ENCODE measurements at regions not wholly inside any gene's neighbourhood (a gene's known extent, or its start where the extent isn't known, plus 50 kb on each side); places are given as distances from the start of the nearest gene placed in this dataset.

GRCh38 chr1:96488777-96489176, 232.8 kb upstream of the PTBP2 start:
- in situ Hi-C loops (cut with MboI; ENCODE audit: low pct_unique_long_range_greater_than_20kb in 2 of 9, low sequenced_read_pairs in 9 of 9, unreplicated experiment in 9 of 9): no loop called here
- WGBS, 10 experiments: 23 to 100% (median 61%) methylated on average over 1 to 2 of the region's 2 CpGs
- no peak overlapping the region for H3K27ac ChIP-seq
- no peak for ATAC-seq (replicated peaks in 6 of 8)
- H3K4me3 ChIP-seq: no peak overlapping the region
- H3K4me1 ChIP-seq (replicated peaks in 1 of 2): peaks cover 16% of the 10 kb centered on the region in 2 donors

GRCh38 chr1:96492236-96492635, 229.3 kb upstream of the PTBP2 start:
- Histone ChIP-seq H3K4me1 (replicated peaks in 1 of 2) (peaks cover 11 to 13% of the 10 kb centered on the region in 2 donors), H3K4me3 (no peak overlapping the region), H3K27ac (no peak overlapping the region)
- in situ Hi-C loops (cut with MboI; ENCODE audit: low pct_unique_long_range_greater_than_20kb in 2 of 9, low sequenced_read_pairs in 9 of 9, unreplicated experiment in 9 of 9): no loop called here
- peak in 2 of 8 experiments; percentile 52 to 69 for ATAC-seq (replicated peaks in 6 of 8)
- 50 to 83% (median 73%) methylated on average over 1 to 4 of the region's 4 CpGs; no CpG with 5 or more reads in 2 of the 10 experiments for WGBS, 10 experiments

GRCh38 chr1:96498744-96499340, 222.7 kb upstream of the PTBP2 start:
- ATAC-seq (replicated peaks in 6 of 8): no peak
- in situ Hi-C loops (cut with MboI; ENCODE audit: low pct_unique_long_range_greater_than_20kb in 2 of 9, low sequenced_read_pairs in 9 of 9, unreplicated experiment in 9 of 9): no loop called here
- 74 to 100% (median 88%) methylated on average over 1 to 5 of the region's 5 CpGs for WGBS, 10 experiments

GRCh38 chr1:96508233-96508632, 213.4 kb upstream of the PTBP2 start:
- Histone ChIP-seq H3K4me1 (replicated peaks in 1 of 2) (no peaks in the 10 kb centered on the region), H3K27ac (no peak overlapping the region), H3K4me3 (no peak overlapping the region)
- peak in 1 of 8 experiments; percentile 40 for ATAC-seq (replicated peaks in 6 of 8)
- in situ Hi-C loops (cut with MboI; ENCODE audit: low pct_unique_long_range_greater_than_20kb in 2 of 9, low sequenced_read_pairs in 9 of 9, unreplicated experiment in 9 of 9): no loop called here
- WGBS, 10 experiments: 0 to 95% (median 87%) methylated on average over 1 to 4 of the region's 4 CpGs; no CpG with 5 or more reads in 1 of the 10 experiments

More at GRCh38 chr1:96498744-96499340, 222.7 kb upstream of the PTBP2 start:
- Histone ChIP-seq H3K27ac (no peak overlapping the region), H3K4me3 (no peak overlapping the region), H3K4me1 (replicated peaks in 1 of 2) (no peaks in the 10 kb centered on the region)

GRCh38 chr1:96509339-96509738, 212.2 kb upstream of the PTBP2 start:
- in situ Hi-C loops (cut with MboI; ENCODE audit: low pct_unique_long_range_greater_than_20kb in 2 of 9, low sequenced_read_pairs in 9 of 9, unreplicated experiment in 9 of 9): no loop called here

GRCh38 chr1:96509951-96510350, 211.6 kb upstream of the PTBP2 start:
- H3K4me3 ChIP-seq: no peak overlapping the region
- ATAC-seq (replicated peaks in 6 of 8): peak in 1 of 8 experiments; percentile 17
- H3K4me1 ChIP-seq (replicated peaks in 1 of 2): no peaks in the 10 kb centered on the region
- WGBS, 10 experiments: 40 to 100% (median 86%) methylated on average over 1 to 2 of the region's 2 CpGs; no CpG with 5 or more reads in 4 of the 10 experiments
- in situ Hi-C loops (cut with MboI; ENCODE audit: low pct_unique_long_range_greater_than_20kb in 2 of 9, low sequenced_read_pairs in 9 of 9, unreplicated experiment in 9 of 9): no loop called here
- H3K27ac ChIP-seq: no peak overlapping the region

More at GRCh38 chr1:96509339-96509738, 212.2 kb upstream of the PTBP2 start:
- 38 to 100% (median 86%) methylated on average over 1 of the region's 1 CpG; no CpG with 5 or more reads in 1 of the 10 experiments for WGBS, 10 experiments
- no peak overlapping the region for H3K27ac ChIP-seq
- no peaks in the 10 kb centered on the region for H3K4me1 ChIP-seq (replicated peaks in 1 of 2)
- no peak overlapping the region for H3K4me3 ChIP-seq
- ATAC-seq (replicated peaks in 6 of 8): peak in 1 of 8 experiments; percentile 54

GRCh38 chr1:96510391-96510790, 211.2 kb upstream of the PTBP2 start:
- in situ Hi-C loops (cut with MboI; ENCODE audit: low pct_unique_long_range_greater_than_20kb in 2 of 9, low sequenced_read_pairs in 9 of 9, unreplicated experiment in 9 of 9): no loop called here
- no peak overlapping the region for H3K27ac ChIP-seq
- no peak overlapping the region for H3K4me3 ChIP-seq
- WGBS, 10 experiments: 47 to 100% (median 92%) methylated on average over 1 to 3 of the region's 3 CpGs
- no peaks in the 10 kb centered on the region for H3K4me1 ChIP-seq (replicated peaks in 1 of 2)
- ATAC-seq (replicated peaks in 6 of 8): no peak

- H3K4me3 ChIP-seq: no peak overlapping the region
- no peaks in the 10 kb centered on the region for H3K4me1 ChIP-seq (replicated peaks in 1 of 2)
- in situ Hi-C loops (cut with MboI; ENCODE audit: low pct_unique_long_range_greater_than_20kb in 2 of 9, low sequenced_read_pairs in 9 of 9, unreplicated experiment in 9 of 9): no loop called here
- no peak for ATAC-seq (replicated peaks in 6 of 8)
- no peak overlapping the region for H3K27ac ChIP-seq
- WGBS, 10 experiments: 50 to 100% (median 94%) methylated on average over 1 to 3 of the region's 3 CpGs; no CpG with 5 or more reads in 1 of the 10 experiments
These were observed 210.7 kb upstream of the PTBP2 start for GRCh38 chr1:96510911-96511310.

GRCh38 chr1:96513136-96513535, 208.4 kb upstream of the PTBP2 start:
- WGBS, 10 experiments: 0 to 89% (median 78%) methylated on average over 1 of the region's 1 CpG; no CpG with 5 or more reads in 5 of the 10 experiments
- in situ Hi-C loops (cut with MboI; ENCODE audit: low pct_unique_long_range_greater_than_20kb in 2 of 9, low sequenced_read_pairs in 9 of 9, unreplicated experiment in 9 of 9): no loop called here
- no peaks in the 10 kb centered on the region for H3K4me1 ChIP-seq (replicated peaks in 1 of 2)
- no peak overlapping the region for H3K4me3 ChIP-seq
- no peak overlapping the region for H3K27ac ChIP-seq
- peak in 1 of 8 experiments; percentile 43 for ATAC-seq (replicated peaks in 6 of 8)

GRCh38 chr1:96515430-96515829, 206.2 kb upstream of the PTBP2 start:
- no peak overlapping the region for H3K27ac ChIP-seq
- H3K4me1 ChIP-seq (replicated peaks in 1 of 2): peaks cover 7 to 9% of the 10 kb centered on the region in 2 donors
- 80 to 100% (median 97%) methylated on average over 1 to 3 of the region's 3 CpGs; no CpG with 5 or more reads in 4 of the 10 experiments for WGBS, 10 experiments
- no peak overlapping the region for H3K4me3 ChIP-seq
- in situ Hi-C loops (cut with MboI; ENCODE audit: low pct_unique_long_range_greater_than_20kb in 2 of 9, low sequenced_read_pairs in 9 of 9, unreplicated experiment in 9 of 9): no loop called here
- no peak for ATAC-seq (replicated peaks in 6 of 8)

- no peak for ATAC-seq (replicated peaks in 6 of 8)
- WGBS, 10 experiments: 80 to 100% (median 100%) methylated on average over 1 of the region's 1 CpG; no CpG with 5 or more reads in 3 of the 10 experiments
These were observed 205.7 kb upstream of the PTBP2 start for GRCh38 chr1:96515925-96516324.

GRCh38 chr1:96519851-96520578, 201.6 kb upstream of the PTBP2 start:
- in situ Hi-C loops (cut with MboI; ENCODE audit: low pct_unique_long_range_greater_than_20kb in 2 of 9, low sequenced_read_pairs in 9 of 9, unreplicated experiment in 9 of 9): no loop called here
- peaks cover 22 to 27% of the 10 kb centered on the region in 2 donors for H3K4me1 ChIP-seq (replicated peaks in 1 of 2)
- ATAC-seq (replicated peaks in 6 of 8): peak in 2 of 8 experiments; percentile 45 to 65
- WGBS, 10 experiments: 40 to 71% (median 55%) methylated on average over 2 to 9 of the region's 9 CpGs
- no peak overlapping the region for H3K4me3 ChIP-seq
- no peak overlapping the region for H3K27ac ChIP-seq

More at GRCh38 chr1:96515925-96516324, 205.7 kb upstream of the PTBP2 start:
- in situ Hi-C loops (cut with MboI; ENCODE audit: low pct_unique_long_range_greater_than_20kb in 2 of 9, low sequenced_read_pairs in 9 of 9, unreplicated experiment in 9 of 9): no loop called here
- Histone ChIP-seq H3K4me1 (replicated peaks in 1 of 2) (peaks cover 12 to 14% of the 10 kb centered on the region in 2 donors), H3K27ac (no peak overlapping the region), H3K4me3 (no peak overlapping the region)

- 0 to 58% (median 19%) methylated on average over 1 to 3 of the region's 3 CpGs; no CpG with 5 or more reads in 2 of the 10 experiments for WGBS, 10 experiments
- Histone ChIP-seq H3K4me3 (no peak overlapping the region), H3K27ac (no peak overlapping the region), H3K4me1 (replicated peaks in 1 of 2) (peaks cover 22 to 27% of the 10 kb centered on the region in 2 donors)
- ATAC-seq (replicated peaks in 6 of 8): peak in 5 of 8 experiments; percentile 57 to 81 (median 70)
- in situ Hi-C loops (cut with MboI; ENCODE audit: low pct_unique_long_range_greater_than_20kb in 2 of 9, low sequenced_read_pairs in 9 of 9, unreplicated experiment in 9 of 9): no loop called here
These were observed 201.0 kb upstream of the PTBP2 start for GRCh38 chr1:96520579-96520947.

Measured in motor neuron (in vitro differentiated cells).